Prostate gland (tissue), 2 donors: ENCODE measurements at regions not wholly inside any gene's neighbourhood (a gene's known extent, or its start where the extent isn't known, plus 50 kb on each side); places are given as distances from the start of the nearest gene placed in this dataset.

Source experiments
- POLR2A ChIP-seq: fragments of 450-650 bp; IDR thresholded peaks from one replicate; pipeline ENCODE4 v1.6.1; 2016; ENCODE audit warnings: antibody characterized with exemption, mild to moderate bottlenecking
- POLR2AphosphoS5 ChIP-seq: sonication (generic); formaldehyde crosslinking; IDR thresholded peaks from one replicate; pipeline ENCODE4 v1.6.1; 2017; ENCODE audit warnings: antibody characterized with exemption
- TF ChIP-seq, protein P1 (sequence below), 4 experiments: fragments of 200-600 bp in 2 of 4; fragments of 450-650 bp in 2 of 4; sonication (generic) in 2 of 4; IDR thresholded peaks; 1 replicate in 3 of 4; 2 replicates in 1 of 4; pipeline ENCODE4 v1.5.1; 2016 to 2019; ENCODE audit warnings: antibody characterized with exemption in 4 of 4, mild to moderate bottlenecking in 2 of 4, moderate library complexity in 2 of 4

- TF ChIP-seq, protein P1, sequence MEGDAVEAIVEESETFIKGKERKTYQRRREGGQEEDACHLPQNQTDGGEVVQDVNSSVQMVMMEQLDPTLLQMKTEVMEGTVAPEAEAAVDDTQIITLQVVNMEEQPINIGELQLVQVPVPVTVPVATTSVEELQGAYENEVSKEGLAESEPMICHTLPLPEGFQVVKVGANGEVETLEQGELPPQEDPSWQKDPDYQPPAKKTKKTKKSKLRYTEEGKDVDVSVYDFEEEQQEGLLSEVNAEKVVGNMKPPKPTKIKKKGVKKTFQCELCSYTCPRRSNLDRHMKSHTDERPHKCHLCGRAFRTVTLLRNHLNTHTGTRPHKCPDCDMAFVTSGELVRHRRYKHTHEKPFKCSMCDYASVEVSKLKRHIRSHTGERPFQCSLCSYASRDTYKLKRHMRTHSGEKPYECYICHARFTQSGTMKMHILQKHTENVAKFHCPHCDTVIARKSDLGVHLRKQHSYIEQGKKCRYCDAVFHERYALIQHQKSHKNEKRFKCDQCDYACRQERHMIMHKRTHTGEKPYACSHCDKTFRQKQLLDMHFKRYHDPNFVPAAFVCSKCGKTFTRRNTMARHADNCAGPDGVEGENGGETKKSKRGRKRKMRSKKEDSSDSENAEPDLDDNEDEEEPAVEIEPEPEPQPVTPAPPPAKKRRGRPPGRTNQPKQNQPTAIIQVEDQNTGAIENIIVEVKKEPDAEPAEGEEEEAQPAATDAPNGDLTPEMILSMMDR (IDR thresholded peaks at IDR 0.05), result no peak
- TF ChIP-seq POLR2A (no peak), POLR2AphosphoS5 (no peak)
Observed at GRCh38 chr9:113788616-113789330, 87.3 kb upstream of the ZNF618 start.
